ENCODE measurements at regions not wholly inside any gene's neighbourhood (a gene's known extent, or its start where the extent isn't known, plus 50 kb on each side); places are given as distances from the start of the nearest gene placed in this dataset.

- no peak for TF ChIP-seq POLR2AphosphoS5 (IDR thresholded peaks at IDR 0.05)
- no peak for TF ChIP-seq CTCF (IDR thresholded peaks at IDR 0.05)
- TF ChIP-seq EP300 (IDR thresholded peaks at IDR 0.05): no peak
Observed at GRCh38 chr6:17218023-17218748, 63.0 kb upstream of the RBM24 start.
